Left lung (tissue), 4 donors: ENCODE measurements at regions not wholly inside any gene's neighbourhood (a gene's known extent, or its start where the extent isn't known, plus 50 kb on each side); places are given as distances from the start of the nearest gene placed in this dataset.

Experiments
- ATAC-seq: fragments of 200-7000 bp; cut with Tn5 transposase; one replicate; pipeline ENCODE4 v1.9.1; 2020; ENCODE audit warnings: moderate library complexity
- DNase-seq, 4 donors: peaks; one replicate each; pipeline ENCODE4 v3.0.0-alpha.2; 2013 to 2020
- H3K27ac ChIP-seq, 2 donors: fragments of 200-600 bp; sonication (generic) in 1 of 2; one replicate each; pipeline versions ENCODE4 v1.5.0 to v1.8.0; 2020 to 2021
- H3K27me3 ChIP-seq, 2 donors: fragments of 200-600 bp; sonication (generic) in 1 of 2; one replicate each; pipeline versions ENCODE4 v1.5.0 to v1.8.0; 2020 to 2021
- H3K36me3 ChIP-seq, 2 donors: fragments of 200-600 bp; sonication (generic) in 1 of 2; one replicate each; pipeline versions ENCODE4 v1.5.0 to v1.8.0; 2020 to 2021
- H3K4me1 ChIP-seq, 2 donors: fragments of 200-600 bp; one replicate each; pipeline ENCODE4 v1.8.0; 2021
- H3K4me3 ChIP-seq, 2 donors: fragments of 200-600 bp; sonication (generic) in 1 of 2; one replicate each; pipeline versions ENCODE4 v1.5.0 to v1.8.0; 2020 to 2021; ENCODE audit warnings: mild to moderate bottlenecking in 1 of 2
- H3K9me3 ChIP-seq, 2 donors: fragments of 200-600 bp; sonication (generic) in 1 of 2; one replicate each; pipeline versions ENCODE4 v1.5.0 to v1.8.0; 2020 to 2021
- intact Hi-C, 2 donors: fragments of 100-400 bp; cut with DNase I; formaldehyde crosslinking; loops; one replicate each; pipeline versions ENCODE4 v1.11.2 to v1.14.2; 2022
- TF ChIP-seq, protein P1 (sequence below), 2 donors: fragments of 200-600 bp; sonication (generic) in 1 of 2; IDR thresholded peaks; one replicate each; pipeline versions ENCODE4 v1.5.0 to v1.8.0; 2021; ENCODE audit warnings: antibody characterized with exemption in 2 of 2
- donor health status: DM: no; HTN: yes; CAD: no.
- donor health status: DM: no; HTN: no; CAD: no.

DNA sequence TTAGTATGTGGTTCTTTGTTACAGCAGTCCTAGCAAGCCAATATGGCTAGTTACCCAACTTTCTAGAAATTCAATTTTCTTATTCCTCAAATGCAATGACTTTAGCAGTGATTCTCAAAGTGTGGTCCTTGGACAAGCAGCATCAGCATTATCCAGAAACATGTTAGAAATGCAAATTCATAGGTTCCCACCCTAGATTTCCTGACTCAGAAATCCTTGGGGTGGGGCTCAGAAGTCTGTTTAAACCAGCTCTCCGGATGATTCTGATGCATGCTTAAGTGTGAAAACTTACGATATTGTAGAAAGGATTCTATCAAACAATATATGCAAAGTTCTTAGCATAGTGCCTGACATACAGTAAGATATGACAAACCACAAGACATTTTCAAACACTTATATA lies 757.1 kb downstream of the DHX35 start:
- DNase-seq (no peak), ATAC-seq (no peak)
- H3K27ac ChIP-seq, result no peak overlapping the region
- H3K4me3 ChIP-seq, result no peak overlapping the region
- no peaks in the 10 kb centered on the region for H3K4me1 ChIP-seq
- no peaks in the 10 kb centered on the region for H3K27me3 ChIP-seq
- intact Hi-C loops, result no loop called here
- no peaks in the 10 kb centered on the region for H3K9me3 ChIP-seq
- H3K36me3 ChIP-seq, result no peaks in the 10 kb centered on the region
- TF ChIP-seq, protein P1, sequence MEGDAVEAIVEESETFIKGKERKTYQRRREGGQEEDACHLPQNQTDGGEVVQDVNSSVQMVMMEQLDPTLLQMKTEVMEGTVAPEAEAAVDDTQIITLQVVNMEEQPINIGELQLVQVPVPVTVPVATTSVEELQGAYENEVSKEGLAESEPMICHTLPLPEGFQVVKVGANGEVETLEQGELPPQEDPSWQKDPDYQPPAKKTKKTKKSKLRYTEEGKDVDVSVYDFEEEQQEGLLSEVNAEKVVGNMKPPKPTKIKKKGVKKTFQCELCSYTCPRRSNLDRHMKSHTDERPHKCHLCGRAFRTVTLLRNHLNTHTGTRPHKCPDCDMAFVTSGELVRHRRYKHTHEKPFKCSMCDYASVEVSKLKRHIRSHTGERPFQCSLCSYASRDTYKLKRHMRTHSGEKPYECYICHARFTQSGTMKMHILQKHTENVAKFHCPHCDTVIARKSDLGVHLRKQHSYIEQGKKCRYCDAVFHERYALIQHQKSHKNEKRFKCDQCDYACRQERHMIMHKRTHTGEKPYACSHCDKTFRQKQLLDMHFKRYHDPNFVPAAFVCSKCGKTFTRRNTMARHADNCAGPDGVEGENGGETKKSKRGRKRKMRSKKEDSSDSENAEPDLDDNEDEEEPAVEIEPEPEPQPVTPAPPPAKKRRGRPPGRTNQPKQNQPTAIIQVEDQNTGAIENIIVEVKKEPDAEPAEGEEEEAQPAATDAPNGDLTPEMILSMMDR (IDR thresholded peaks at IDR 0.05), result no peak

DNA sequence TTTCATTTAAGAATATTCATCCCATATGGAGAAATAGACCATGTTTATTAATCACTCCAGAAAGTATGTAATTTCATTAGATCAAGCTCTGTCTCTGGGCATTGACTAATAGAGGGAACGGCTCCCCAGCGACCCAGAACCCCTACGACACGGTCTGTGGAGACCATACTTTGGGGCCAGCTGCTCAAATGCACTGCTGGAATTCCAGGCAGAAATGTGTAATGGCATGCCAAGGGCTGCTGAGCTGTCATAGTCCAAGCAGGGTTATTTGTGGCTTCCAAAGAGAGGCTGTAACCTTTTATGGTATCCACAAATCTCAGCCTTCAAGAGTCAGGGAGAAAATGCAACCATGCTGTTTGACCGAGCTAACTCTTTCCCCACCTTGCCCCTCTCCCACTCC lies 755.8 kb downstream of the DHX35 start:
- no peaks in the 10 kb centered on the region for H3K4me1 ChIP-seq
- ATAC-seq (no peak), DNase-seq (no peak)
- H3K27me3 ChIP-seq, result no peaks in the 10 kb centered on the region
- H3K9me3 ChIP-seq, result no peaks in the 10 kb centered on the region
- H3K36me3 ChIP-seq, result no peaks in the 10 kb centered on the region
- intact Hi-C loops, result no loop called here
- TF ChIP-seq, protein P1 (IDR thresholded peaks at IDR 0.05), result no peak
- H3K4me3 ChIP-seq, result no peak overlapping the region
- no peak overlapping the region for H3K27ac ChIP-seq

- Histone ChIP-seq H3K36me3 (no peaks in the 10 kb centered on the region), H3K27me3 (no peaks in the 10 kb centered on the region), H3K4me1 (no peaks in the 10 kb centered on the region), H3K27ac (no peak overlapping the region), H3K9me3 (no peaks in the 10 kb centered on the region), H3K4me3 (no peak overlapping the region)
- TF ChIP-seq, protein P1 (IDR thresholded peaks at IDR 0.05), result no peak
- ATAC-seq (no peak), DNase-seq (no peak)
- intact Hi-C loops, result no loop called here
Observed at GRCh38 chr20:39716796-39717341, 754.7 kb downstream of the DHX35 start.

- Histone ChIP-seq H3K4me3 (no peak overlapping the region), H3K27me3 (no peaks in the 10 kb centered on the region), H3K36me3 (no peaks in the 10 kb centered on the region), H3K4me1 (no peaks in the 10 kb centered on the region), H3K9me3 (no peaks in the 10 kb centered on the region), H3K27ac (no peak overlapping the region)
- no peak for DNase-seq
- intact Hi-C loops, result no loop called here
- no peak for ATAC-seq
- TF ChIP-seq, protein P1 (IDR thresholded peaks at IDR 0.05), result no peak
Observed at GRCh38 chr20:39713076-39713840, 751.1 kb downstream of the DHX35 start.

DNA sequence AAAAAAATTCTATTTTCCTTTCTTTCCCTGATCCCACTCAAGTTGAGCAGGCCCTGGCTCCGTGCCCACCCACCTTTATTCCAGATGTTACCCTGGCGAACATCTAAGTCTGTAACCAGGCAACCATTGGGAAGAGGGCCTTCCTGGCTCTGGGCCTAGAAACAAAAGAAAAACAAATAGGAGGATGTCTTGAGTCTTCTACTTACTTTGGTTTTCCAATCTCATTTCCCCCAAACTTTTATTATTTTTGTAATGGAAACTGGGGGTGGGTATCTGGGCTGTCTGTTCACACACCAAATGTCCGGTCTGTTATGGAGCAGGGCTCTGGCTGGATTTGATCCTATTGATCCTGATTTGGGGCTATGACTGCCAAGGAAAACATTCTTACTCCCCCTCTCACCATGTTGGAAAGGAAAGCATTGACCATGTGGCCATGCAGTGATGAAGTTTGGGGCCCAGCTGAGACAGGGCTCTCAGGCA lies 744.1 kb downstream of the DHX35 start:
- no peaks in the 10 kb centered on the region for H3K9me3 ChIP-seq

More for the DNA sequence above, 744.1 kb downstream of the DHX35 start:
- TF ChIP-seq, protein P1 (IDR thresholded peaks at IDR 0.05), result no peak
- DNase-seq, result no peak
- Histone ChIP-seq H3K36me3 (no peaks in the 10 kb centered on the region), H3K27ac (no peak overlapping the region), H3K27me3 (no peaks in the 10 kb centered on the region), H3K4me3 (no peak overlapping the region), H3K4me1 (no peaks in the 10 kb centered on the region)
- intact Hi-C loops, result no loop called here
- ATAC-seq, result no peak
